ENCODE measurements at regions not wholly inside any gene's neighbourhood (a gene's known extent, or its start where the extent isn't known, plus 50 kb on each side); places are given as distances from the start of the nearest gene placed in this dataset.
A peak's percentile ranks its signal among the peaks of the same experiment; 100 is the strongest.
"Not testable (repeated sequence)": the region's sequence is repeated elsewhere in the genome, so short reads cannot be mapped to it uniquely, and the experiment has no call there.

DNA sequence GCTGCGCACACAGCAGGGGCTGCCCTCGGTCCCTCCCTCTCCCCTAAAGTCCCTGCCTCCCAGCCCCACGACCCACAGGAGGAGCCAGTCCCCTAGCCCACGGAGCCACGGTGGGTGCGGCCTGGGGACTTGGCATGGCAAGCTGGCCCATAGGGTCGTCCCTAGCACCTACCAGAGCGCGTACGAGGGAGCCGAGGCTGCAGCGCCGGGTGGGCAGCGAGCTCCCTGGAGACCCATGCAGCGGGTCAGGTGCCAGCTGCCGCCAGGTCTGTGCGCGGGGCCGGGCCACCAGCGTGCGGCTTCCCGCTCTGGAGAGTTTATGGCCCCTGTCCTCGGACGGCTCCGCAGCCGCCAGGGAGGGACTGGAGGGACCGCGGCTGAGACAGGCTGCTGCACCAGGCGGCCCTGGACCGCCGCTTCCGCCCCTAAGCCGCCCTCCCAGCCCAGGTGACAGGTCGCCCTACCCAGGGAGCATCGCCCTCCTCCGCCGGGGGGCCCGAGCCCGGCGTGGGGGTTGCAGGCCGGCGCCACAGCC is 273.6 kb downstream of the CCDC74A start:
- TF ChIP-seq, protein P1, sequence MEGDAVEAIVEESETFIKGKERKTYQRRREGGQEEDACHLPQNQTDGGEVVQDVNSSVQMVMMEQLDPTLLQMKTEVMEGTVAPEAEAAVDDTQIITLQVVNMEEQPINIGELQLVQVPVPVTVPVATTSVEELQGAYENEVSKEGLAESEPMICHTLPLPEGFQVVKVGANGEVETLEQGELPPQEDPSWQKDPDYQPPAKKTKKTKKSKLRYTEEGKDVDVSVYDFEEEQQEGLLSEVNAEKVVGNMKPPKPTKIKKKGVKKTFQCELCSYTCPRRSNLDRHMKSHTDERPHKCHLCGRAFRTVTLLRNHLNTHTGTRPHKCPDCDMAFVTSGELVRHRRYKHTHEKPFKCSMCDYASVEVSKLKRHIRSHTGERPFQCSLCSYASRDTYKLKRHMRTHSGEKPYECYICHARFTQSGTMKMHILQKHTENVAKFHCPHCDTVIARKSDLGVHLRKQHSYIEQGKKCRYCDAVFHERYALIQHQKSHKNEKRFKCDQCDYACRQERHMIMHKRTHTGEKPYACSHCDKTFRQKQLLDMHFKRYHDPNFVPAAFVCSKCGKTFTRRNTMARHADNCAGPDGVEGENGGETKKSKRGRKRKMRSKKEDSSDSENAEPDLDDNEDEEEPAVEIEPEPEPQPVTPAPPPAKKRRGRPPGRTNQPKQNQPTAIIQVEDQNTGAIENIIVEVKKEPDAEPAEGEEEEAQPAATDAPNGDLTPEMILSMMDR (IDR thresholded peaks at IDR 0.05; ENCODE audit: borderline replicate concordance, insufficient read depth, low read depth, low read length), result no peak
- H3K4me3 ChIP-seq (ENCODE audit: low read depth, low read length), result no peak overlapping the region

DNA sequence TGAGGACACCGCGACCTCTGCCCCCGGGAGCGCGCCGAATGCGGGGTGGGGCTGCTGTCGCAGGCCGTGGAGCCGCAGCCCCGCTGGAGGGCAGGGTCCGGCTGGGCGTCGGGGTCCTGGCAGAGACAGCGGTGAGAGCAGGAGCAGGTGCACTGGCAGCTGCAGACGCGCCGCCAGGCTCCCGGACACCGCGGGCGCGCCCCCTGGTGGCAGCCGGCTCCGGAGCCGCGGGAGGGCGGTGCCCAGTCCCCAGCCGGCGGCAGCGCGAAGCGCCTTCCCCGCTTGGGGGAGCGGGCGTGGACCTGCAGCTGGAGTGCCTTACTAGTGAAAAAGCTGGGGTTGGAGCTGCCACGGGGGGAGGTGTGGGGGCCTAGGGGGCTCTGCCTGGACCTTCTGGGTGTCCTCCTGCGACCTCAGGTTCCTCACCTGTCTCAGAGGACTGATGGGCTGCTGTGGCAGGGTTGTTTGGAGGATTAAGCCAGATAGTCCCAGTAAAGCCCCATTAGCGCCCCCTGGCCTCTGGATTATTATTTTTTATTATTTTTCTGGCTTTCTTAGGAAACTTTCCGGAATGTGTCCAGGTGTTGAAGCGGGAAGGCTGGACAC is 274.2 kb downstream of the CCDC74A start:
- peak overlapping the region; percentile 44 for H3K4me3 ChIP-seq (ENCODE audit: low read depth, low read length)

DNA sequence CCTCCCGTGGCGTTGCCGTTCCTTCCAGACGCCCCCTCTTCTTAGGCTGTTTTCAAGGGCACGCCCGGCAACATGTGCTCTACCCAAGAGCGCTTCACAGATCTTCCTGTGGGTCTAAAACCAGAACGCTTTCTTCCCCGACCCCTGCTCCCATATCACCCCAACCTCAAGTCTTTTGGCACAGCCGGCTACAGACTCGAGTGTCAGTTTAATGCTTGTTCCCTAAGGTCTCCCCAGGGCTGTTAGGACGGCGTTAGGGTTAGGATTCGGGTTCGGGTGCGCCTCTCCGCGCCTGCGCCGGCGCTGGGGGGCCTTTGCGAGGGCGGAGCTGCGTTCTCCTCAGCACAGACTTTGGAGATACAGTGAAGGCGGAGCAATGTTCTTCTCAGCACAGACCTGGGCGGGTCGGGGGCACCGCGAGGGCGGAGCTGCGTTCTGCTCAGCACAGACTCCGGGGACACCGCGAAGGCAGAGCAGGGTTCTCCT is 274.7 kb downstream of the CCDC74A start:
- H3K4me3 ChIP-seq (ENCODE audit: low read depth, low read length), result peak overlapping the region; percentile 44

More for the DNA sequence above, 274.2 kb downstream of the CCDC74A start:
- TF ChIP-seq, protein P1 (IDR thresholded peaks at IDR 0.05; ENCODE audit: borderline replicate concordance, insufficient read depth, low read depth, low read length), result peak; percentile 81

DNA sequence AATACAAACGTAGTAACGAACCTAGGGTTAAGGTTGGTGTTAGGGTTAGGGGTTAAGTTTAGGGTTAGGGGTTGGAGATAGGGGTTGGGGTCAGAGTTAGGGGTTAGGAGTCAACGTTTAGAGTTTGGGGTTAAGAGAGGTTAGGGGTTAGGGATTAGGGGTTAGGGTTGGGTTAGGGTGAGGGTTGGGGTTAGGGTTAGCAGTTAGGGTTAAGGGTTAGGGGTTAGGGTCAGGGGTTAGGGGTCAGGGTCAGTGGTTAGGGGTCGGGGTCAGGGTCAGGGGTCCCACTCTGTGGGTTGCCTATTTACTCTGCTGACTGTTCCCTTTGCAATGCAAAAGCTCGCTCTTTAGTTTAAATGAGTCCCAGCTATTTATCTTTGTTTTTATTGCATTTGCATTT is 275.5 kb downstream of the CCDC74A start:
- not testable (repeated sequence) for H3K4me3 ChIP-seq (ENCODE audit: low read depth, low read length)

DNA sequence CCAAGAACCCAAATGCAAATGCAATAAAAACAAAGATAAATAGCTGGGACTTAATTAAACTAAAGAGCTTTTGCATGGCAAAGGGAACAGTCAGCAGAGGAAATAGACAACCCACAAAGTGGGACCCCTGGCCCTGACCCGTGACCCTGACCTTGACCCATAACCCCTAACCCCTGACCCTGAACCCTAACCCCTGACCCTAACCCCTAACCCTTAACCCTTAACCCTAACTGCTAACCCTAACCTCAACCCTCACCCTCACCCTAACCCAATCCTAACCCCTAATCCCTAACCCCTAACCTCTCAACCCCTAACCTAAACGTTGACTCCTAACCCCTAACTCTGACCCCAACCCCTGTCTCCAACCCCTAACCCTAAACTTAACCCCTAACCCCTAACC is 284.9 kb downstream of the CCDC74A start:
- not testable (repeated sequence) for H3K4me3 ChIP-seq (ENCODE audit: low read depth, low read length)

DNA sequence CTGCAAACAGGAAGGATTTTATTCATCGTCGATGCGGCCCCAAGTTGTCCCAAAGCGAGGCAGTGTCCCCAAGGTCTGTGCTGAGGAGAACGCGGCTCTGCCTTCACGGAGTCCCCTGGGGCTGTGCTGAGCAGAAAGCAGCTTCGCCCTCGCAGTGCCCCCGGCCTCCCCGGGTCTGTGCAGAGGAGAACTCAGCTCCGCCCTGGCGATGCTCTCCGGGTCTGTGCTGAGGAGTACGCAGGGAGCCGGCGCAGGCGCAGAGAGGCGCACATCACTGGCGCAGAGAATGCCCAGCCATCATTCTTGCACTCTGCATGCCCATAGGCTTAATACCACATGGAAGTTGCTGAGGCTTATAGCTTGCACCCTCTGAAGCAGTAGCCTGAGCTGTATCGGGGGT is 285.7 kb downstream of the CCDC74A start:
- not testable (repeated sequence) for H3K4me3 ChIP-seq (ENCODE audit: low read depth, low read length)

DNA sequence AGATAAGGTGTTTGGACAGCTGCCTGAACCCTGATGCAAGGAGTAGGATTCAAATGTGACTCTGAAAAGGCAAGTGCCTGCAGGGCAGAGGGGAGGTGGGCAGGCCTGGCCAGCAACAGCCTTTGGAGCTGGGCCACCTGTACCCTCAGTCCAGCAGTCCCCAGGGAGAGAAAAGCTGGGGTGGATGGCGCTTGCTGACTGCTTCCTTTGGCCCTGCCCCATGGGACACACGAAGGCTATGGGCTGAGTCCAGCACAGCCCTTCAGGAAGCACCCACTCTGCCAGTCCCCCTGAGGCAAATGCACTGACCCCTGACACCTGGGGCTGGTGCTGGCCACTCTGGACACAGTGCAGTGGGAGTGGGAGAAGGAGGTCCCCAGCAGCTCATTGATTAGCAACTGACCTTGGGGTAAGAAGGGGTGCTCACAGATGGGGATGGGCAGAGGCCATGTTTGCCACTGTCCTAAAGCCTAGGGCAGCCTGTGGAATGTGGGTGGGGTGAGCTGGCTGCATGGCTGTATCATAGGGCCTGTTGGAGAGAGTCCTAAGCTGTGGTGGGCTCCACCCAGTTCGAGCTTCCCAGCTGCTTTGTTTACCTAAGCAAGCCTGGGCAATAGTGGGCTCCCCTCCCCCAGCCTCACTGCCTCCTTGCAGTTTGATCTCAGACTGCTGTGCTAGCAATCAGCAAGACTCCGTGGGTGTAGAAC is 290.7 kb downstream of the CCDC74A start:
- H3K4me3 ChIP-seq (ENCODE audit: low read depth, low read length), result not testable (repeated sequence)

DNA sequence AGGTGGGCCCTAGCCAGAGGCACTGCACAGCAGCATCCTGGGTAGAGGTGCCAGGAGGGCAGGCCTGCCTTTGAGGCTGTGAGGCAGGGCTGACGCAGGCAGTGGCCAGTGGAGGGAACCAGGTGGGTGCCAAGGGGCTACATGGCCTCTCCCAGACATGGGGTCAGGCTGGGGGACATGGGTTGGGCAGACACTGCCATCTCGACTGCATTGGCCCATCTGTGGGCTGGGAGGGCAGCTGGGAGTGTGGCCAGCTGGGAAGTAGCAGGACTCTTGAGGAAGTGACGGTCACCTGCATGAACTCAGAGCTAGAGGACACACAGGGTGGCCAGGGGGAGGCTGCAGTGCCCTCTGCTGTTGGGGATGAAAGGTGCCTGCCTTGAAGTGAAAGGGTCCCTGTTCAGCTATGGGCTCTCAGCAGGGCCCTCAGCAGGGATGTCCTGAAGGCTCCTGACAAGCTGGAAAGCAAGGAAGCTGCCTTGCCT is 294.6 kb downstream of the CCDC74A start:
- not testable (repeated sequence) for H3K4me3 ChIP-seq (ENCODE audit: low read depth, low read length)
- TF ChIP-seq, protein P1 (IDR thresholded peaks at IDR 0.05; ENCODE audit: borderline replicate concordance, insufficient read depth, low read depth, low read length), result peak; percentile 12; the same call in 1 of the 2 replicates

DNA sequence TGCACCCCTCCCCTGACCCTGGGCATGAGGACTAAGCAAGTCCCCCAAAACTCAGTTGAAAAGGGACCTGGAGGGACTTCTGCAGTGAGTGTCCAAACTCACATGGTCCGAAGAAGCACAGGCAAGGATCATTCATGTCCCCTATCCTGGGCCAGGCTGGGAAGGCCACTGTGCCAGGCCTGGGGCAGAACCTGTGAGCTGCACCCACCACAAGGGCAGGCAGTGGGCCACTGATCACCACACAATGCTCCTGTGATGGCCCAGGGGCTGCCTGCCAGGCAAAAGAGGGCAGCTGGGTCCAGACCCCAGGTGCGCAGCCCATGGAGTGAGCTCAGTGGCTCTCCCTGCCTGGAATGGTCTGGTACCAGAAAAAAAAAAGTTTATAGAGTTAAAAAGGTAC is 295.4 kb downstream of the CCDC74A start:
- not testable (repeated sequence) for H3K4me3 ChIP-seq (ENCODE audit: low read depth, low read length)

DNA sequence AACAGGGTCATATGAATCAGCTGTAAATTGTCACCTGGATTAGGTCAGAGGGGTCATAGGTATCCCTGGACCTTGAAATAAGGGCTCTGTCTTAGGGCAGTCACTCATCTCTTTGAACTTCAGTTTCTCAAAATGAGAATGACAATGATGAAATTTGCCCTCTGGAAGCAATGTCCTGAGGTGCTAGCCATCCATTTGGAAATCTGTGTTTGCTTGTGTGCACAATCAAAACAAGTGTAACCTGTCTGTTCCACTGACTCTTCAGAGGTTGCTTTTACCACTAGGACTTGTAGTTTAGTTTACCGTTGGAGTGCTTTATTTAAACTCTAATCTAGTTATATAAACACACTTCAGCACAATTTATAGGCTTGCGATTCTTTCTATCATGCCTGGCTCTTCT is 297.3 kb downstream of the CCDC74A start:
- H3K4me3 ChIP-seq (ENCODE audit: low read depth, low read length), result not testable (repeated sequence)

DNA sequence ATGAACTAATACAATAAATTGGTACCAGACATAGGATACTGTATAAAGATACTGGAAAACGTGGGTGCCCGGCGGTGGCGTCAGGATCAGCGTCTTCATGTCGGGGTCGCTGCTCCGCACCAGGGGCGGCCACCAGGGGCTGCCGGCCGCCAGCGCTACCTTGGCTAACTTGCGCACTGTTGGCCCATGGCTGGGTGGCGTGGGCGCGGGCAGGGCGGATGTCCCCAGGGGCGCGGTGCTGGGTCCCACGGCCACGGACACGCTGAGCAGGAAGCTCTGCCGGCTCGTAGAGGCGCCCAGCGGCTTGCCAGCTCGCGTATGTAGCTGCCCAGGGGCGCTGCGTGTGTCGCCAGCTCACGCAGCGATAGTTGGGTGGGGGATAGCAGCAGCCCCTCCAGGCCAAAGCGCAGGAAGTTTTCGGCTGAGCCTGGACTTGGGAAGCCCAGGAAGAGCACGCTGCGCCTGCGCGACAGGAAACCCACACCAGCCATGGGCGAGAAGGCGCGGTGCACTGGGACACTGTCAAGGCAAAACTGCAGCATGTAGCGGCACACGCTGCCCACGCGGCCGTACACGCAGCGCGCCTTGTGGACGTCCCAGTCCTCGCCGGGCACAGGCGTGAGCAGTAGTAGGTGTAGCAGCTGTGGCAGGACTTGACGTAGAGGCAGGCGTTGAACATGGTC is 299.9 kb downstream of the CCDC74A start:
- H3K4me3 ChIP-seq (ENCODE audit: low read depth, low read length), result no peak overlapping the region
- TF ChIP-seq, protein P1 (IDR thresholded peaks at IDR 0.05; ENCODE audit: borderline replicate concordance, insufficient read depth, low read depth, low read length), result no peak
